ENCODE measurements at regions not wholly inside any gene's neighbourhood (a gene's known extent, or its start where the extent isn't known, plus 50 kb on each side); places are given as distances from the start of the nearest gene placed in this dataset.

GRCh38 chr3:25272090-25272489, 156.0 kb upstream of the RARB start:
- Histone ChIP-seq H3K56ac (ENCODE audit: extremely low read depth, insufficient read depth, low read length) (no peak overlapping the region), H4K5ac (ENCODE audit: low read depth, low read length) (no peak overlapping the region), H2BK5ac (ENCODE audit: low read depth, low read length, poor library complexity, severe bottlenecking) (no peak overlapping the region), H3K4me1 (ENCODE audit: control insufficient read depth, insufficient read depth, low read length) (no peaks in the 10 kb centered on the region), H2AFZ (replicated peaks; ENCODE audit: low read length, poor library complexity) (no peak overlapping the region), H3K9me1 (ENCODE audit: insufficient read depth, low read length) (no peaks in the 10 kb centered on the region), H2BK120ac (ENCODE audit: low read depth, low read length) (no peak overlapping the region), H4K91ac (ENCODE audit: insufficient read depth, low read depth, low read length) (no peak overlapping the region), H3K36me3 (ENCODE audit: control insufficient read depth, insufficient read depth, low read length) (no peaks in the 10 kb centered on the region), H2AK9ac (replicated peaks; ENCODE audit: low read depth, low read length, poor library complexity) (no peak overlapping the region), H3K23ac (ENCODE audit: low read depth, low read length) (no peak overlapping the region), H3K27me3 (ENCODE audit: control insufficient read depth, insufficient read depth, low read length) (no peaks in the 10 kb centered on the region), H3K4me2 (ENCODE audit: low read depth, low read length) (no peak overlapping the region), H3K4me3 (ENCODE audit: insufficient read depth, low read depth, low read length) (no peak overlapping the region), H3K9ac (ENCODE audit: low read depth, low read length) (no peak overlapping the region), H2BK15ac (ENCODE audit: low read depth, low read length) (no peak overlapping the region), H4K20me1 (ENCODE audit: insufficient read depth, low read length) (no peaks in the 10 kb centered on the region), H3K4ac (ENCODE audit: low read depth, low read length) (no peak overlapping the region), H4K8ac (ENCODE audit: low read depth in 2 of 2, low read length in 2 of 2) (no peak overlapping the region), H3K18ac (ENCODE audit: low read depth, low read length) (no peak overlapping the region), H3K79me1 (ENCODE audit: low read depth in 1 of 2, low read length in 2 of 2) (no peaks in the 10 kb centered on the region), H2AK5ac (ENCODE audit: low read depth, low read length) (no peak overlapping the region), H3K14ac (replicated peaks; ENCODE audit: low read depth, low read length) (no peak overlapping the region), H3K9me3 (ENCODE audit: control insufficient read depth, insufficient read depth, low read length) (0 out of 2 replicates have a peak, but pooled peaks cover 3% of the 10 kb centered on the region), H3K27ac (ENCODE audit: insufficient read depth, low read length) (no peak overlapping the region), H2BK20ac (ENCODE audit: low read depth, low read length) (no peak overlapping the region)
- ATAC-seq (ENCODE audit: low read depth), result no peak
- no CpG with 5 or more reads among the region's 3 CpGs for WGBS, 2 experiments (ENCODE audit: extremely low coverage in 2 of 2, insufficient read length in 1 of 2)
- dilution Hi-C loops (cut with HindIII; ENCODE audit: low sequenced_read_pairs, unreplicated experiment) (no loop called here), intact Hi-C loops (cut with micrococcal nuclease) (no loop called here), in situ Hi-C loops (cut with MboI; ENCODE audit: low sequenced_read_pairs) (no loop called here)
- DNase-seq, result no peak
- TF ChIP-seq RCOR1 (IDR thresholded peaks at IDR 0.05; ENCODE audit: insufficient replicate concordance, low read length), result no peak
- TF ChIP-seq RFX5 (IDR thresholded peaks at IDR 0.05; ENCODE audit: low read depth, low read length), result no peak
- no peak for TF ChIP-seq NFE2L2 (IDR thresholded peaks at IDR 0.05; ENCODE audit: low read depth, low read length)
- TF ChIP-seq MAFK (IDR thresholded peaks at IDR 0.05; ENCODE audit: low read depth, low read length), result no peak
- no peak for TF ChIP-seq FOS (IDR thresholded peaks at IDR 0.05; ENCODE audit: low read depth, low read length)
- no peak for TF ChIP-seq CHD1 (IDR thresholded peaks at IDR 0.05; ENCODE audit: low read depth, low read length)
- no peak for TF ChIP-seq CTCF (conservative IDR thresholded peaks at IDR 0.05; ENCODE audit: low read depth, low read length)
- no peak for TF ChIP-seq BHLHE40 (IDR thresholded peaks at IDR 0.05; ENCODE audit: low read depth, low read length)
- no peak for TF ChIP-seq POLR2A (IDR thresholded peaks at IDR 0.05; ENCODE audit: low read depth, low read length)
- no peak for TF ChIP-seq MXI1 (IDR thresholded peaks at IDR 0.05; ENCODE audit: borderline replicate concordance, low read depth, low read length)
- no peak for TF ChIP-seq ELK1 (IDR thresholded peaks at IDR 0.05; ENCODE audit: borderline replicate concordance, low read depth, low read length)
- no peak for TF ChIP-seq USF2 (IDR thresholded peaks at IDR 0.05; ENCODE audit: low read depth, low read length)
- TF ChIP-seq MAZ (IDR thresholded peaks at IDR 0.05; ENCODE audit: borderline replicate concordance, low read depth, low read length), result no peak
- TF ChIP-seq CEBPB (IDR thresholded peaks at IDR 0.05; ENCODE audit: low read depth, low read length), result no peak
- no peak for TF ChIP-seq RAD21 (IDR thresholded peaks at IDR 0.05; ENCODE audit: low read length)
- no TSS peak for BruUV-seq (replicated peaks)
- ChIA-PET CTCF (no interaction called here), POLR2A (ENCODE audit: unreplicated experiment) (no interaction called here)
